Hepatocyte (in vitro differentiated cells): ENCODE measurements at regions not wholly inside any gene's neighbourhood (a gene's known extent, or its start where the extent isn't known, plus 50 kb on each side); places are given as distances from the start of the nearest gene placed in this dataset.

Source experiments
- CTCF ChIP-seq: fragments of 200-600 bp; sonication (generic); IDR thresholded peaks from 2 replicates; pipeline ENCODE4 v1.5.1; 2016; ENCODE audit warnings: antibody characterized with exemption, mild to moderate bottlenecking; ENCODE audit not compliant: poor library complexity
- EZH2 ChIP-seq: fragments of 200-600 bp; sonication (generic); IDR thresholded peaks from 2 replicates; pipeline ENCODE4 v1.6.1; 2016; ENCODE audit warnings: antibody characterized with exemption, mild to moderate bottlenecking, borderline replicate concordance

- TF ChIP-seq CTCF (no peak), EZH2 (no peak)
Measured at GRCh38 chr9:129337336-129338140, 159.5 kb upstream of the IER5L start.
